ENCODE measurements at regions not wholly inside any gene's neighbourhood (a gene's known extent, or its start where the extent isn't known, plus 50 kb on each side); places are given as distances from the start of the nearest gene placed in this dataset.

DNA sequence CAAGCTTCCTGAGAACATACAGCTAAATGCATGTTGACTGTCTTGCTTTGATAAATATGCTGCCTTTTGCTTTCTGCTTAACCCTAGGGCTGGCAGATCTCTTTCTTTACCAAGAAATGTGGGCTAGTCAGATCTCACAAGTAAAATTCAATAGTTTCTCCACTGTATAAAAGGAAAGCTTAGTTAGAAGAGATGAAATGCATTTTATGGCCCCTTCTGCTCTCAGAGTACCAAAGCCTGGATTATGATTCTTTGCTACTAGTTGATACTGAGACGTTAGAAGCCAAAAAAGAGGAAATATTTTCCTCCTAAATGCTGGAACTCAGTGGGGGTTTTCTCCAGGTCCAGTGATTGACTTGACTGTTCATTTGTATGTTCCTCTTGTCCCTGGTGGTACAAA lies 552.7 kb downstream of the SNAPC1 start:
- H3K4me3 Mint-ChIP-seq, result no peak overlapping the region
- CTCF ChIA-PET, result no interaction called here
- H3K27me3 Mint-ChIP-seq, result no peaks in the 10 kb centered on the region
- Histone ChIP-seq H3K79me2 (ENCODE audit: control insufficient read depth, insufficient read depth, low read length) (no peaks in the 10 kb centered on the region), H3K27me3 (replicated peaks in 1 of 4; ENCODE audit: control extremely low read depth in 1 of 4, control insufficient read depth in 3 of 4, insufficient read depth in 4 of 4, low read length in 3 of 4) (no peaks in the 10 kb centered on the region), H3K4me2 (replicated peaks; ENCODE audit: low read depth, low read length, poor library complexity, severe bottlenecking) (no peak overlapping the region), H3K9ac (ENCODE audit: low read length) (no peak overlapping the region), H4K20me1 (ENCODE audit: control insufficient read depth, insufficient read depth, low read length, poor library complexity, severe bottlenecking) (no peaks in the 10 kb centered on the region), H2AFZ (ENCODE audit: insufficient read depth, low read depth, low read length, poor library complexity, severe bottlenecking) (no peak overlapping the region), H3K9me3 (ENCODE audit: control extremely low read depth in 1 of 3, control insufficient read depth in 2 of 3, insufficient read depth in 1 of 3, low read length in 2 of 3) (no peaks in the 10 kb centered on the region), H3K36me3 (replicated peaks in 1 of 2; ENCODE audit: control extremely low read depth in 1 of 2, control insufficient read depth in 1 of 2, extremely low read depth in 1 of 2, insufficient read depth in 2 of 2, low read length in 1 of 2) (no peaks in the 10 kb centered on the region), H3K4me1 (ENCODE audit: control insufficient read depth in 2 of 2, insufficient read depth in 2 of 2, low read length in 2 of 2) (no peaks in the 10 kb centered on the region), H3K4me3 (ENCODE audit: control extremely low read depth in 1 of 5, extremely low read depth in 1 of 5, insufficient read depth in 1 of 5, low read depth in 2 of 5, low read length in 4 of 5) (no peak overlapping the region), H3K27ac (ENCODE audit: low read length in 2 of 2) (no peak overlapping the region)
- H3K4me1 Mint-ChIP-seq, result no peaks in the 10 kb centered on the region
- intact Hi-C loops (cut with micrococcal nuclease), result no loop called here
- TF ChIP-seq CTCF (IDR thresholded peaks at IDR 0.05) (no peak), EZH2 (IDR thresholded peaks at IDR 0.05; ENCODE audit: borderline replicate concordance, insufficient read depth, low read depth, low read length, poor library complexity, severe bottlenecking) (no peak)
- ATAC-seq (ENCODE audit: low read depth) (no peak), DNase-seq (no peak)
- H3K9me3 Mint-ChIP-seq (ENCODE audit: insufficient read depth), result no peaks in the 10 kb centered on the region
- POLR2A ChIA-PET, result no interaction called here
- H3K27ac Mint-ChIP-seq, result no peak overlapping the region
- WGBS (ENCODE audit: insufficient coverage), result no CpG with 5 or more reads among the region's 1 CpG

GRCh38 chr14:62315631-62316030 lies 553.4 kb downstream of the SNAPC1 start:
- TF ChIP-seq CTCF (IDR thresholded peaks at IDR 0.05) (no peak), EZH2 (IDR thresholded peaks at IDR 0.05; ENCODE audit: borderline replicate concordance, insufficient read depth, low read depth, low read length, poor library complexity, severe bottlenecking) (no peak)

More at GRCh38 chr14:62315631-62316030, 553.4 kb downstream of the SNAPC1 start:
- H3K4me3 Mint-ChIP-seq, result no peak overlapping the region
- H3K9me3 Mint-ChIP-seq (ENCODE audit: insufficient read depth), result no peaks in the 10 kb centered on the region
- ATAC-seq (ENCODE audit: low read depth) (no peak), DNase-seq (no peak)
- ChIA-PET POLR2A (no interaction called here), CTCF (no interaction called here)
- no peak overlapping the region for H3K4me2 ChIP-seq (replicated peaks; ENCODE audit: low read depth, low read length, poor library complexity, severe bottlenecking)
- H3K4me1 Mint-ChIP-seq, result no peaks in the 10 kb centered on the region
- H4K20me1 ChIP-seq (ENCODE audit: control insufficient read depth, insufficient read depth, low read length, poor library complexity, severe bottlenecking), result no peaks in the 10 kb centered on the region
- intact Hi-C loops (cut with micrococcal nuclease), result no loop called here
- H2AFZ ChIP-seq (ENCODE audit: insufficient read depth, low read depth, low read length, poor library complexity, severe bottlenecking), result no peak overlapping the region
- H3K4me3 ChIP-seq (ENCODE audit: control extremely low read depth in 1 of 5, extremely low read depth in 1 of 5, insufficient read depth in 1 of 5, low read depth in 2 of 5, low read length in 4 of 5), result no peak overlapping the region
- H3K36me3 ChIP-seq (replicated peaks in 1 of 2; ENCODE audit: control extremely low read depth in 1 of 2, control insufficient read depth in 1 of 2, extremely low read depth in 1 of 2, insufficient read depth in 2 of 2, low read length in 1 of 2), result no peaks in the 10 kb centered on the region
- H3K27me3 ChIP-seq (replicated peaks in 1 of 4; ENCODE audit: control extremely low read depth in 1 of 4, control insufficient read depth in 3 of 4, insufficient read depth in 4 of 4, low read length in 3 of 4), result no peaks in the 10 kb centered on the region
- H3K9me3 ChIP-seq (ENCODE audit: control extremely low read depth in 1 of 3, control insufficient read depth in 2 of 3, insufficient read depth in 1 of 3, low read length in 2 of 3), result no peaks in the 10 kb centered on the region
- no CpG with 5 or more reads among the region's 2 CpGs for WGBS (ENCODE audit: insufficient coverage)
- no peak overlapping the region for H3K27ac ChIP-seq (ENCODE audit: low read length in 2 of 2)
- H3K27ac Mint-ChIP-seq, result no peak overlapping the region
- H3K9ac ChIP-seq (ENCODE audit: low read length), result no peak overlapping the region
- no peaks in the 10 kb centered on the region for H3K27me3 Mint-ChIP-seq
- H3K79me2 ChIP-seq (ENCODE audit: control insufficient read depth, insufficient read depth, low read length), result no peaks in the 10 kb centered on the region
- no peaks in the 10 kb centered on the region for H3K4me1 ChIP-seq (ENCODE audit: control insufficient read depth in 2 of 2, insufficient read depth in 2 of 2, low read length in 2 of 2)
